ENCODE measurements at regions not wholly inside any gene's neighbourhood (a gene's known extent, or its start where the extent isn't known, plus 50 kb on each side); places are given as distances from the start of the nearest gene placed in this dataset.
"Not testable (repeated sequence)": the region's sequence is repeated elsewhere in the genome, so short reads cannot be mapped to it uniquely, and the experiment has no call there.

DNA sequence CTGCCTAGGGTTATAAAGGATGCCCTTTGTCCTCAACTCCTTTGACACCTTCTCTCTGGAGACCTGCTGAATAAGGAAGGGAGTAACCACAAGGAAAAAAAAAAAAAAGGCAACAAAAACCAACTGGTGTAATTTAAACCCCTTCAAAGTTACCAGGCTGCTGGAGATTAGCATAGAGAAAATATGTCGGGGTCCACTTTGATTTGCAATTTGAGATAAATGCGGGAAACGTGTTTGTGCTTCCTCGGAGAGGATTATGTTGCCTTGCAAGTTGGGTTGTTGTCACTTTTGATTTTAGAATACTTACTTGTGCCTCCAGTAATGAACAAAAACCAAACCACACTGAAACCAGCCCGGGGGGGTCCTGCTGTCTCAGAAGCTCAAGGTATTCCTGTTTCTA lies 200.2 kb upstream of the MYL2 start:
- WGBS, result 84% methylated on average over 5 of the region's 5 CpGs
- no peak overlapping the region for H3K27ac ChIP-seq (ENCODE audit: low read depth, low read length)
- H3K36me3 ChIP-seq (ENCODE audit: insufficient read depth, low read length), result no peaks in the 10 kb centered on the region
- H3K4me1 ChIP-seq (ENCODE audit: insufficient read depth, low read length), result peaks cover 15% of the 10 kb centered on the region; the same call in 1 of the 2 replicates
- no peak overlapping the region for H3K9ac ChIP-seq (ENCODE audit: low read depth, low read length)
- H3K27me3 ChIP-seq (ENCODE audit: insufficient read depth, low read length), result no peaks in the 10 kb centered on the region
- no peak overlapping the region for H3K4me3 ChIP-seq (ENCODE audit: low read length)
- H3K9me3 ChIP-seq (ENCODE audit: insufficient read depth, low read depth, low read length), result no peaks in the 10 kb centered on the region

- Histone ChIP-seq H3K27me3 (ENCODE audit: insufficient read depth, low read length) (no peaks in the 10 kb centered on the region), H3K9me3 (ENCODE audit: insufficient read depth, low read depth, low read length) (no peaks in the 10 kb centered on the region), H3K36me3 (ENCODE audit: insufficient read depth, low read length) (no peaks in the 10 kb centered on the region), H3K4me3 (ENCODE audit: low read length) (no peak overlapping the region), H3K9ac (ENCODE audit: low read depth, low read length) (no peak overlapping the region), H3K4me1 (ENCODE audit: insufficient read depth, low read length) (peaks cover 9% of the 10 kb centered on the region; the same call in 1 of the 2 replicates), H3K27ac (ENCODE audit: low read depth, low read length) (no peak overlapping the region)
- WGBS, result 97% methylated on average over 1 of the region's 1 CpG
Observed at GRCh38 chr12:111117017-111117416, 196.6 kb upstream of the MYL2 start.

DNA sequence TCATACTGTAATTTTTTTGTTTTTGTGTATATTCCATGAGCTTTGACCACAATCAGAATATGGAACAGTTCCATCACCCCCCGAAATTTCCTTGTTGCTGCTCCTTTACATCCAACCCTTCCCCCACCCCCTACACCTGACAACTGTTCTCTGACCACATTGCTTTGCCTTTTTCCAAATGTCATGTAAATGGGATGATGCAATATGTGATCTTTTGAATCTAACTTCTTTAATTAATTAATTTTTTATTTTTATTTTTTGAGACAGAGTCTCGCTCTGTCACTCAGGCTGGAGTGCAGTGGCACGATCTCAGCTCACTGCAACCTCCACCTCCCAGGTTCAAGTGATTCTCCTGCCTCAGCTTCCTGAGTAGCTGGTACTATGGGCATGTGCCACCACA lies 192.9 kb upstream of the MYL2 start:
- not testable (repeated sequence) for H3K9me3 ChIP-seq (ENCODE audit: insufficient read depth, low read depth, low read length); H3K9ac ChIP-seq (ENCODE audit: low read depth, low read length); H3K4me3 ChIP-seq (ENCODE audit: low read length); H3K4me1 ChIP-seq (ENCODE audit: insufficient read depth, low read length); H3K36me3 ChIP-seq (ENCODE audit: insufficient read depth, low read length); H3K27ac ChIP-seq (ENCODE audit: low read depth, low read length); H3K27me3 ChIP-seq (ENCODE audit: insufficient read depth, low read length)
- 92% methylated on average over 3 of the region's 3 CpGs for WGBS

- H3K9ac ChIP-seq (ENCODE audit: low read depth, low read length), result no peak overlapping the region
- H3K27me3 ChIP-seq (ENCODE audit: insufficient read depth, low read length), result no peaks in the 10 kb centered on the region
- no peaks in the 10 kb centered on the region for H3K4me1 ChIP-seq (ENCODE audit: insufficient read depth, low read length)
- H3K36me3 ChIP-seq (ENCODE audit: insufficient read depth, low read length), result no peaks in the 10 kb centered on the region
- no peak overlapping the region for H3K27ac ChIP-seq (ENCODE audit: low read depth, low read length)
- no peak overlapping the region for H3K4me3 ChIP-seq (ENCODE audit: low read length)
- no peaks in the 10 kb centered on the region for H3K9me3 ChIP-seq (ENCODE audit: insufficient read depth, low read depth, low read length)
- 90% methylated on average over 14 of the region's 14 CpGs for WGBS
Observed at GRCh38 chr12:111112311-111113098, 192.1 kb upstream of the MYL2 start.

- Histone ChIP-seq H3K9me3 (ENCODE audit: insufficient read depth, low read depth, low read length) (no peaks in the 10 kb centered on the region), H3K36me3 (ENCODE audit: insufficient read depth, low read length) (no peaks in the 10 kb centered on the region), H3K4me1 (ENCODE audit: insufficient read depth, low read length) (no peaks in the 10 kb centered on the region), H3K9ac (ENCODE audit: low read depth, low read length) (no peak overlapping the region), H3K4me3 (ENCODE audit: low read length) (no peak overlapping the region), H3K27me3 (ENCODE audit: insufficient read depth, low read length) (no peaks in the 10 kb centered on the region), H3K27ac (ENCODE audit: low read depth, low read length) (no peak overlapping the region)
- 82% methylated on average over 4 of the region's 4 CpGs for WGBS
Observed at GRCh38 chr12:111111681-111112080, 191.3 kb upstream of the MYL2 start.

DNA sequence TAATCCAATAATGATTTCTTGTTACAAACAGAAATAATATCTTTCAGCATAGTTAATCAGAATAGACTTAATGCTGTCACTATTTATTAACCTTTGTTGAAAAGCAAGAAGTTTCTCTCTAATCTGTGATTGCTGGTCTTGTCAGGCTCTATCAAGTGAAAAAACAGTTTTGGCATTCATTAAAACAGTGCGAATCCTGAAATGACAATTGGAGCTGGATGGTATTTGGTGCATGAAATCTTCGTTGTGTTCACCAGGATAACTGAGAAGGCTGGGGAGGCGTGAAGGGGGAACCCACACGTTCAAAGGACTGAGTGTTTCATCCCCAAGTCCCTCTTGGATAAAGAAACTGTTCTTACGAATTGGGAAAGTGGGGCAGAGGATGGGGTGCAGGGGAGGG lies 190.2 kb upstream of the MYL2 start:
- Histone ChIP-seq H3K9me3 (ENCODE audit: insufficient read depth, low read depth, low read length) (no peaks in the 10 kb centered on the region), H3K27ac (ENCODE audit: low read depth, low read length) (no peak overlapping the region), H3K4me1 (ENCODE audit: insufficient read depth, low read length) (no peaks in the 10 kb centered on the region), H3K4me3 (ENCODE audit: low read length) (no peak overlapping the region), H3K9ac (ENCODE audit: low read depth, low read length) (no peak overlapping the region), H3K27me3 (ENCODE audit: insufficient read depth, low read length) (no peaks in the 10 kb centered on the region), H3K36me3 (ENCODE audit: insufficient read depth, low read length) (no peaks in the 10 kb centered on the region)
- 94% methylated on average over 5 of the region's 5 CpGs for WGBS

- WGBS, result 88% methylated on average over 2 of the region's 2 CpGs
- H3K36me3 ChIP-seq (ENCODE audit: insufficient read depth, low read length), result no peaks in the 10 kb centered on the region
- no peak overlapping the region for H3K4me3 ChIP-seq (ENCODE audit: low read length)
- no peaks in the 10 kb centered on the region for H3K27me3 ChIP-seq (ENCODE audit: insufficient read depth, low read length)
- H3K4me1 ChIP-seq (ENCODE audit: insufficient read depth, low read length), result no peaks in the 10 kb centered on the region
- no peak overlapping the region for H3K27ac ChIP-seq (ENCODE audit: low read depth, low read length)
- no peaks in the 10 kb centered on the region for H3K9me3 ChIP-seq (ENCODE audit: insufficient read depth, low read depth, low read length)
- H3K9ac ChIP-seq (ENCODE audit: low read depth, low read length), result no peak overlapping the region
Observed at GRCh38 chr12:111108726-111109125, 188.3 kb upstream of the MYL2 start.

- no peak overlapping the region for H3K27ac ChIP-seq (ENCODE audit: low read depth, low read length)
- no peaks in the 10 kb centered on the region for H3K4me1 ChIP-seq (ENCODE audit: insufficient read depth, low read length)
- no peaks in the 10 kb centered on the region for H3K27me3 ChIP-seq (ENCODE audit: insufficient read depth, low read length)
- H3K9ac ChIP-seq (ENCODE audit: low read depth, low read length), result no peak overlapping the region
- 86% methylated on average over 6 of the region's 6 CpGs for WGBS
- H3K4me3 ChIP-seq (ENCODE audit: low read length), result no peak overlapping the region
- H3K36me3 ChIP-seq (ENCODE audit: insufficient read depth, low read length), result no peaks in the 10 kb centered on the region
- no peaks in the 10 kb centered on the region for H3K9me3 ChIP-seq (ENCODE audit: insufficient read depth, low read depth, low read length)
Observed at GRCh38 chr12:111107392-111108178, 187.2 kb upstream of the MYL2 start.

GRCh38 chr12:111105294-111105693 lies 184.9 kb upstream of the MYL2 start:
- Histone ChIP-seq H3K27me3 (ENCODE audit: insufficient read depth, low read length) (no peaks in the 10 kb centered on the region), H3K4me1 (ENCODE audit: insufficient read depth, low read length) (no peaks in the 10 kb centered on the region), H3K9me3 (ENCODE audit: insufficient read depth, low read depth, low read length) (no peaks in the 10 kb centered on the region), H3K9ac (ENCODE audit: low read depth, low read length) (no peak overlapping the region; the same call in 1 of the 2 replicates), H3K36me3 (ENCODE audit: insufficient read depth, low read length) (no peaks in the 10 kb centered on the region), H3K27ac (ENCODE audit: low read depth, low read length) (no peak overlapping the region), H3K4me3 (ENCODE audit: low read length) (no peak overlapping the region)
- WGBS, result 90% methylated on average over 4 of the region's 6 CpGs

- no peaks in the 10 kb centered on the region for H3K27me3 ChIP-seq (ENCODE audit: insufficient read depth, low read length)
- H3K27ac ChIP-seq (ENCODE audit: low read depth, low read length), result no peak overlapping the region
- no peaks in the 10 kb centered on the region for H3K36me3 ChIP-seq (ENCODE audit: insufficient read depth, low read length)
- no peak overlapping the region for H3K4me3 ChIP-seq (ENCODE audit: low read length)
- no peak overlapping the region for H3K9ac ChIP-seq (ENCODE audit: low read depth, low read length)
- H3K4me1 ChIP-seq (ENCODE audit: insufficient read depth, low read length), result no peaks in the 10 kb centered on the region
- 95% methylated on average over 2 of the region's 2 CpGs for WGBS
- no peaks in the 10 kb centered on the region for H3K9me3 ChIP-seq (ENCODE audit: insufficient read depth, low read depth, low read length)
Observed at GRCh38 chr12:111103583-111103982, 183.2 kb upstream of the MYL2 start.

DNA sequence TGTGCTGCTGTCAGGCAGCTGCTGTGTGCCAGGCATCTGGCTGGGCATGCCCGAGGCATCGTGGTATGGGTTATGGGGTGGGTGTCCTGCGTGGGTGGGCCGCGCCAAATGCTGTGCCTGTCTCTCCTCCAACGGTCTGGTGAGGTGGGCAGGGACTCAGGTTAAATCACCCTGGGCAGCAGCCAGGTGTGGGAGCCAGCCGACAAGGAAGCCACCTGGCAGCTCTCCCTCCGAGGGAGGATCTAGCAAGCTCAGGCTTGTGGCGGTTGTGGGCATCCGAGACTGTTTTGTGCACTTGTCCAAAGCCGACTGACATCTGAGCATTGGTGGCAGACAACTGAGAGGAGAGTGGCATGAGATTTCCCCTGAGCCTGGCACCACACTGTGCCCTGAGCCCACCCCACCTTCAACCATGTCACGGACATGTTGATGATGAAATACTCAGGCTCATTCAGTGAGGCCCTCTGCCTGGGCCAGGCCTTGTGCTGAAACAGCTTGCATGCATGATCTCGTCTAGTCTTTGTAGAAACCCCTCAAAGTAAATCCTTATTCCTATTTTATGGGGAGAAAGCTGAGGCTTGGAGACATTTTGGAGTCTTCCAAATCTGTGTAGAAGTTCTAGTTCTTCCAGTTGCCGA lies 181.8 kb upstream of the MYL2 start:
- Histone ChIP-seq H3K9me3 (ENCODE audit: insufficient read depth, low read depth, low read length) (no peaks in the 10 kb centered on the region), H3K4me1 (ENCODE audit: insufficient read depth, low read length) (no peaks in the 10 kb centered on the region), H3K4me3 (ENCODE audit: low read length) (no peak overlapping the region), H3K36me3 (ENCODE audit: insufficient read depth, low read length) (no peaks in the 10 kb centered on the region), H3K27ac (ENCODE audit: low read depth, low read length) (no peak overlapping the region), H3K9ac (ENCODE audit: low read depth, low read length) (no peak overlapping the region), H3K27me3 (ENCODE audit: insufficient read depth, low read length) (no peaks in the 10 kb centered on the region)
- WGBS, result 94% methylated on average over 14 of the region's 14 CpGs
